GM12878 (cell line): ENCODE measurements at regions not wholly inside any gene's neighbourhood (a gene's known extent, or its start where the extent isn't known, plus 50 kb on each side); places are given as distances from the start of the nearest gene placed in this dataset.

ENCODE experiments used
- ATF3 ChIP-seq: IDR thresholded peaks from 2 replicates; pipeline ENCODE4 v1.6.1; 2011; ENCODE audit warnings: low read depth, mild to moderate bottlenecking, low read length, moderate library complexity, borderline replicate concordance; ENCODE audit errors: extremely low read depth
- CHD2 ChIP-seq: IDR thresholded peaks from 2 replicates; pipeline ENCODE4 v1.6.1; 2011; ENCODE audit warnings: low read depth, low read length, improper control_type of control experiment, borderline replicate concordance
- CTCF ChIP-seq, 3 experiments: IDR thresholded peaks in 2 of 3; conservative IDR thresholded peaks in 1 of 3; 2 replicates each; pipeline ENCODE4 v1.5.1; 2011; ENCODE audit warnings: low read depth in 3 of 3, low read length in 3 of 3, mild to moderate bottlenecking in 3 of 3, control low read depth in 2 of 3, moderate library complexity in 2 of 3, inconsistent platforms in 1 of 3, mixed read lengths in 1 of 3; ENCODE audit not compliant: control insufficient read depth in 2 of 3, insufficient read depth in 1 of 3; ENCODE audit errors: extremely low read depth in 1 of 3
- EZH2 ChIP-seq: IDR thresholded peaks from 2 replicates; pipeline ENCODE4 v1.6.1; 2012; ENCODE audit warnings: low read depth, mild to moderate bottlenecking, control low read depth, inconsistent platforms, low read length, borderline replicate concordance; ENCODE audit not compliant: control insufficient read depth
- MAX ChIP-seq: IDR thresholded peaks from 2 replicates; pipeline ENCODE4 v1.6.1; 2012; ENCODE audit warnings: low read depth, low read length, improper control_type of control experiment
- RCOR1 ChIP-seq: conservative IDR thresholded peaks from 2 replicates; pipeline ENCODE4 v1.6.1; 2012; ENCODE audit warnings: low read depth, low read length, improper control_type of control experiment
- WRNIP1 ChIP-seq: IDR thresholded peaks from 2 replicates; pipeline ENCODE4 v1.6.1; 2011; ENCODE audit warnings: low read depth, low read length, improper control_type of control experiment, borderline replicate concordance
- ZBED1 ChIP-seq: IDR thresholded peaks from 2 replicates; pipeline ENCODE4 v1.6.1; 2016; ENCODE audit warnings: borderline replicate concordance

- no peak for TF ChIP-seq ATF3
- no peak for TF ChIP-seq EZH2
- TF ChIP-seq ZBED1: no peak
- TF ChIP-seq MAX: no peak
- TF ChIP-seq WRNIP1: no peak
- TF ChIP-seq CTCF (IDR thresholded peaks at IDR 0.05 in 2 of 3, conservative IDR thresholded peaks at IDR 0.05 in 1 of 3; ENCODE audit: control insufficient read depth in 2 of 3, extremely low read depth in 1 of 3, insufficient read depth in 1 of 3, low read depth in 3 of 3, low read length in 3 of 3): no peak
- TF ChIP-seq CHD2: no peak
- no peak for TF ChIP-seq RCOR1
Observed at GRCh38 chr7:50952120-50952519, 169.4 kb upstream of the GRB10 start.
